ENCODE measurements at regions not wholly inside any gene's neighbourhood (a gene's known extent, or its start where the extent isn't known, plus 50 kb on each side); places are given as distances from the start of the nearest gene placed in this dataset.

- no peak for TF ChIP-seq CTCF (IDR thresholded peaks at IDR 0.05; ENCODE audit: low read length, missing control alignments)
Observed at GRCh38 chr5:27267209-27267824, 228.9 kb upstream of the CDH9 start.

GRCh38 chr5:27266184-27266583, 227.8 kb upstream of the CDH9 start:
- peak; percentile 30 for DNase-seq (ENCODE audit: low read depth)
- no peak overlapping the region for H3K4me3 ChIP-seq (replicated peaks; ENCODE audit: low read depth, low read length)
- TF ChIP-seq CTCF (IDR thresholded peaks at IDR 0.05; ENCODE audit: low read length, missing control alignments), result no peak

More at GRCh38 chr5:27267209-27267824, 228.9 kb upstream of the CDH9 start:
- DNase-seq (ENCODE audit: low read depth), result no peak
- H3K4me3 ChIP-seq (replicated peaks; ENCODE audit: low read depth, low read length), result no peak overlapping the region

- TF ChIP-seq CTCF (IDR thresholded peaks at IDR 0.05; ENCODE audit: low read length, missing control alignments), result no peak
- no peak overlapping the region for H3K4me3 ChIP-seq (replicated peaks; ENCODE audit: low read depth, low read length)
- no peak for DNase-seq (ENCODE audit: low read depth)
Observed at GRCh38 chr5:27257696-27258095, 219.3 kb upstream of the CDH9 start.

GRCh38 chr5:27252911-27253310, 214.5 kb upstream of the CDH9 start:
- DNase-seq (ENCODE audit: low read depth), result no peak
- TF ChIP-seq CTCF (IDR thresholded peaks at IDR 0.05; ENCODE audit: low read length, missing control alignments), result no peak
- no peak overlapping the region for H3K4me3 ChIP-seq (replicated peaks; ENCODE audit: low read depth, low read length)

GRCh38 chr5:27242258-27242626, 203.9 kb upstream of the CDH9 start:
- no peak for DNase-seq (ENCODE audit: low read depth)
- TF ChIP-seq CTCF (IDR thresholded peaks at IDR 0.05; ENCODE audit: low read length, missing control alignments), result no peak
- no peak overlapping the region for H3K4me3 ChIP-seq (replicated peaks; ENCODE audit: low read depth, low read length)

GRCh38 chr5:27241564-27242257, 203.3 kb upstream of the CDH9 start:
- no peak overlapping the region for H3K4me3 ChIP-seq (replicated peaks; ENCODE audit: low read depth, low read length)
- peak; percentile 97 for DNase-seq (ENCODE audit: low read depth)
- TF ChIP-seq CTCF (IDR thresholded peaks at IDR 0.05; ENCODE audit: low read length, missing control alignments), result peak; percentile 48

GRCh38 chr5:27240791-27241190, 202.4 kb upstream of the CDH9 start:
- DNase-seq (ENCODE audit: low read depth), result peak; percentile 14
- no peak overlapping the region for H3K4me3 ChIP-seq (replicated peaks; ENCODE audit: low read depth, low read length)
- no peak for TF ChIP-seq CTCF (IDR thresholded peaks at IDR 0.05; ENCODE audit: low read length, missing control alignments)

Data from fibroblast of pulmonary artery (primary cell).